ENCODE measurements at regions not wholly inside any gene's neighbourhood (a gene's known extent, or its start where the extent isn't known, plus 50 kb on each side); places are given as distances from the start of the nearest gene placed in this dataset.

DNA sequence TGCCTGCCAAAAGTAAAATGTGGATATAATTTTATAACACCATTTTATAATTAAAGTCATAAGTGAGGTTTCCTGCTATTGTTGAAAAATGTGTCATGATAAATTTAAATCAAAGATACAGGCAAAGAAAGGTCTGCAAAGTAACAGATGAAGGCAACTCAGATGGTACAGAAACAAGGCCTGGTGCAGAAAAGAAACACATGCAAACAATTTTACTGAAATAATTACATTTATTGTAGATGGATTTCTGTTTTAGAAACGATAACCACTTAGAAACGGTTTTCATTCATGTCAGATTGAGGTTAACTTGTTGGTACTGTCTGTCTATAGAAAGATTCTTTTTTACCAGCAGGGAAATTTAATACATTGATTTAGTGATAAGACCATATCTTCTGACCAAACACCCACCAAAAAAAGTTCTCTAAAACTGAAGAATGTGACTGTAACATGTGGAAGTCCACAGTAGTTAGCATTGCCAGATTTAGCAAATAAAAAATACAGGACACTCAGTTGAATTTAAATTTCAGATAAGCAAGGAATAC is 105.5 kb upstream of the FERMT1 start:
- TF ChIP-seq, protein P1, sequence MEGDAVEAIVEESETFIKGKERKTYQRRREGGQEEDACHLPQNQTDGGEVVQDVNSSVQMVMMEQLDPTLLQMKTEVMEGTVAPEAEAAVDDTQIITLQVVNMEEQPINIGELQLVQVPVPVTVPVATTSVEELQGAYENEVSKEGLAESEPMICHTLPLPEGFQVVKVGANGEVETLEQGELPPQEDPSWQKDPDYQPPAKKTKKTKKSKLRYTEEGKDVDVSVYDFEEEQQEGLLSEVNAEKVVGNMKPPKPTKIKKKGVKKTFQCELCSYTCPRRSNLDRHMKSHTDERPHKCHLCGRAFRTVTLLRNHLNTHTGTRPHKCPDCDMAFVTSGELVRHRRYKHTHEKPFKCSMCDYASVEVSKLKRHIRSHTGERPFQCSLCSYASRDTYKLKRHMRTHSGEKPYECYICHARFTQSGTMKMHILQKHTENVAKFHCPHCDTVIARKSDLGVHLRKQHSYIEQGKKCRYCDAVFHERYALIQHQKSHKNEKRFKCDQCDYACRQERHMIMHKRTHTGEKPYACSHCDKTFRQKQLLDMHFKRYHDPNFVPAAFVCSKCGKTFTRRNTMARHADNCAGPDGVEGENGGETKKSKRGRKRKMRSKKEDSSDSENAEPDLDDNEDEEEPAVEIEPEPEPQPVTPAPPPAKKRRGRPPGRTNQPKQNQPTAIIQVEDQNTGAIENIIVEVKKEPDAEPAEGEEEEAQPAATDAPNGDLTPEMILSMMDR (IDR thresholded peaks at IDR 0.05; ENCODE audit: control insufficient read depth, insufficient read depth, low read depth, low read length, missing control alignments) = no peak
- H3K4me3 ChIP-seq (ENCODE audit: control insufficient read depth, low read depth, low read length) = no peak overlapping the region
- DNase-seq (ENCODE audit: low read depth) = no peak

DNA sequence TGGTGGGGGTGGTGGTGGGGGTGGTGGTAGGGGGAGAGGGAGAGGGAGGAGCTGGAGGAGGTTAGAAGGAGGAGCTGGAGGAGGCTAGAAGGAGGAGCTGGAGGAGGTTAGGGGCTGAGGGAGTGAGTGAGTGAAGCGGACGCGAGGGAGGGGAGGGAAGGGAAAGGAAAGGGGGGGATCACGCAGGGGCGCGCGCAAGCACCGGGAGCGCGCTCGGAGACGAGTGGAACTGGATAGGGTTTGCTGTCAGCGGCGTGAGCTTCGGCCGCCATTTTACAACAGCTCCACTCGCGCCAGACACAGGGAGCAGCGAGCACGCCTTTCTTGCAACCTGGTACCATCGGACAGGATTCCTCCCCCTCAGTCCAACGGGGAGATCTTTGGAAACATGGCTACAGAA is 90.5 kb upstream of the FERMT1 start:
- no peak for DNase-seq (ENCODE audit: low read depth)
- TF ChIP-seq, protein P1 (IDR thresholded peaks at IDR 0.05; ENCODE audit: control insufficient read depth, insufficient read depth, low read depth, low read length, missing control alignments) = no peak
- H3K4me3 ChIP-seq (ENCODE audit: control insufficient read depth, low read depth, low read length) = no peak overlapping the region

DNA sequence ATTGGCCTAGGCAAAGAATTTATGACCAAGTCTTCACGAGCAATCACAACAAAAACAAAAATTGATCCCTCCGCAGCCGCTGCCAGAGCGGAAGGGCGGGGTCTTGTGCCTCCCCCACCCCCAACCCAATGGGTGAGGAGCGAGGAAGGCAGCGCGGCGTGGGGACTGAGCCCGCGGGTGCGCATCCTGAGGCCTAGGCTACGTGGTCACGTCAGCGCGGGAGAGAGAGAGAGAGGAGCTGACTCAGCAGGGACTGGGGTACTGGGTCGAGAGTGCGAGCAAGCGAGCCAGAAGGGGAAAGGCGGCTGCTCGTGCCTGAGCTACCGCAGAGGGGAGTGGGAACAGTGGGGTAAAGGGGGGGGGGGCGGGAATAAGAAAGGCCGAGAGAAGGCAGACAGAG is 90.1 kb upstream of the FERMT1 start:
- TF ChIP-seq, protein P1 (IDR thresholded peaks at IDR 0.05; ENCODE audit: control insufficient read depth, insufficient read depth, low read depth, low read length, missing control alignments) = no peak
- no peak overlapping the region for H3K4me3 ChIP-seq (ENCODE audit: control insufficient read depth, low read depth, low read length)

DNA sequence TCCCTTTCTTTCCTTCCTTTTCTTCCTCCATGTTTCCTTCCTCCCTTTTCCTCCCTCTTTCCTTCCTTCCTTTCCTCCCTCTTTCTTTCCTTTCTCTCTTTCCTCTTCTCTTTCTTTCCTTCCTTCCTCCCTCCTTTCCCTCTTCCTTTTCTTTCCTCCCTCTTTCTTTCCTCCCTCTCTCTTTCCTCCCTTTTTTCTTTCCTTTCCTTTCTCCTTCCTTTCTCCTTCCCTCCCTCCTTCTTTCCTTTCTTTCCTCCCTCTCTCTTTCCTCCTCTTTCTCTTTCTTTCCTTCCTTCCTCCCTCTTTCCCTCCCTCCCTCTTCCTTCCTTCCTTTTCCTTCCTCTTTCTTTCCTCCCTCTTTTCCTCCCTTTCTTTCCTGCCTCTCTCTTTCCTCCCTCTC is 86.3 kb upstream of the FERMT1 start:
- TF ChIP-seq, protein P1 (IDR thresholded peaks at IDR 0.05; ENCODE audit: control insufficient read depth, insufficient read depth, low read depth, low read length, missing control alignments) = no peak
- DNase-seq (ENCODE audit: low read depth) = no peak
- no peak overlapping the region for H3K4me3 ChIP-seq (ENCODE audit: control insufficient read depth, low read depth, low read length)

More for the DNA sequence above, 90.1 kb upstream of the FERMT1 start:
- no peak for DNase-seq (ENCODE audit: low read depth)

DNA sequence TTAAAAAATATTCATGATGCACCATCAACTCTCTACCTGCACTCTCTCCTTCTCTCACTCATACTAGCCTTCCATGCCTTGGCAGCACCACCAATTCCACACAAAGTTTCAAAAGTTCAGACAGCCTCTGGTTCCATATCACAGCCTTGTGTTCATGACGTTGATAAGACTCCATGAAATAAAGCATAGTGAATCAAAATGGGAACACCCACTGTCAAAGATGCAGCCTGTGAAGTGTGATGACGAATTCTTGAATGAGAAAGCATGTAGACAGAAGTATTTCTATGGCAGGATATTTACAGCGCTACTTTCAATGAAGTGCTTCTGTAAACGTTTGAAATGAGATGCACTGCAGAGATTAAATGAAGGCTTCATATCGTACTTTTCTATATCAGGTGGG is 77.3 kb upstream of the FERMT1 start:
- no peak for DNase-seq (ENCODE audit: low read depth)

DNA sequence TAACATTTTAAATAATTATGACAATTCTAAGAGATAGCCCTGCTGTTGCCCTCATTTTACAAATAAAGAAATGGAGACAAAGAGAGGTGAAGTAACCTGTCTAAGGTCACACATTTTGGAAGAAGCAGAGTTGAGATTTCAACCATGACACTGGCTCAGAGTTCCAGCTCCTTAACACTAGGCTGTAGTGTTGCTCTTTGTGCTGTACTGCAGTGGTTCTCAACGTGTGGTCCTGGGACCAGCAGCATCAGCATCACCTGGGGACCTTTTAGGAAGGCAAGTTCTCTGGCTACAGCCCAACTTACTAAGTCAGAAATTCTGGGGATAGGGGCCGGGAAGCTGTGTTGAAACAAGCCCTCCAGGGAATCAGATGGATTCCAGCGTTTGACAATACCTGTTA is 62.4 kb upstream of the FERMT1 start:
- TF ChIP-seq, protein P1 (IDR thresholded peaks at IDR 0.05; ENCODE audit: control insufficient read depth, insufficient read depth, low read depth, low read length, missing control alignments) = no peak
- no peak for DNase-seq (ENCODE audit: low read depth)
- no peak overlapping the region for H3K4me3 ChIP-seq (ENCODE audit: control insufficient read depth, low read depth, low read length)

More for the DNA sequence above, 77.3 kb upstream of the FERMT1 start:
- no peak overlapping the region for H3K4me3 ChIP-seq (ENCODE audit: control insufficient read depth, low read depth, low read length)
- TF ChIP-seq, protein P1 (IDR thresholded peaks at IDR 0.05; ENCODE audit: control insufficient read depth, insufficient read depth, low read depth, low read length, missing control alignments) = no peak

DNA sequence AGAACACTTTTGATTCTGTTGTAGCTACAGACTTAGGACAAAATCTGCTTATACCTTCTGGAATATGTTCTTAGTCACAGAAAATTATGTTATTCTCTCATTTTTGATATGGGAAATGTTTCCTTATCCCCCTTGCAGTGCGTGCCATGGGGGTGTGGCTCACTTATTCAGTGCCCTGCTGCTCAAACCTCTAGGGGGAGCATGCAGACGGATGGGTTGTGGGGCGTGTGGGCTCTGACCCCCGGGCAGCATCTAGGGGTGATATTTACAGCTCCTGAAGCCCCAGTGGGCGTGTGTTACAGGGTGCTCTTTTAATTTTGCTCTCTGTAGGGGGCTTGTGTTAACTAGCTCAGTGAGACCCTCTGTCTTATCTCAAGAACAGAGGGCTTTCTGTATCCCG is 61.3 kb upstream of the FERMT1 start:
- H3K4me3 ChIP-seq (ENCODE audit: control insufficient read depth, low read depth, low read length) = no peak overlapping the region
- no peak for DNase-seq (ENCODE audit: low read depth)
- TF ChIP-seq, protein P1 (IDR thresholded peaks at IDR 0.05; ENCODE audit: control insufficient read depth, insufficient read depth, low read depth, low read length, missing control alignments) = no peak

All from AG09309 (cell line).